ENCODE measurements at regions not wholly inside any gene's neighbourhood (a gene's known extent, or its start where the extent isn't known, plus 50 kb on each side); places are given as distances from the start of the nearest gene placed in this dataset.

GRCh38 chr15:97096303-97096835 lies 765.9 kb downstream of the NR2F2 start:
- no peak for DNase-seq (ENCODE audit: low spot score)

- DNase-seq (ENCODE audit: low spot score), result no peak
Observed at GRCh38 chr15:97099040-97099439, 768.5 kb downstream of the NR2F2 start.

DNA sequence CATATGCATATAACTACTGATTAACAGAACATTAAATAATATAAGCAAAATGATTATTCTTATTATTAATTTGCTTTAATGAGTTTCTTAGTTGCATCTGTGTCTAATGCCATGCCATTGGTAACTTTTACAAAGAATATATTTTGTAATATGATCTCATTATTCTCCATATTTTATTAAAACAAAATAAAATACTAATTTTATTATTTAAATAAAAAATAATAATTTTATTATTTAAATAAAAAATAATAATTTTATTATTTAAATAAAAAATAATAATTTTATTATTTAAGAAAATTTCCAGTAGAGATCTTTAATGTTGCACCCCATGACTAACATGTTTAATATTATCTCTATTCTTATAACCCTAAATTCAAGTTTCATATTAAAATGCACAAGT lies 771.1 kb downstream of the NR2F2 start:
- DNase-seq (ENCODE audit: low spot score), result no peak

- DNase-seq (ENCODE audit: low spot score), result no peak
Observed at GRCh38 chr15:97114900-97115760, 784.6 kb downstream of the NR2F2 start.

GRCh38 chr15:97115761-97116070 lies 785.2 kb downstream of the NR2F2 start:
- DNase-seq (ENCODE audit: low spot score), result no peak

DNA sequence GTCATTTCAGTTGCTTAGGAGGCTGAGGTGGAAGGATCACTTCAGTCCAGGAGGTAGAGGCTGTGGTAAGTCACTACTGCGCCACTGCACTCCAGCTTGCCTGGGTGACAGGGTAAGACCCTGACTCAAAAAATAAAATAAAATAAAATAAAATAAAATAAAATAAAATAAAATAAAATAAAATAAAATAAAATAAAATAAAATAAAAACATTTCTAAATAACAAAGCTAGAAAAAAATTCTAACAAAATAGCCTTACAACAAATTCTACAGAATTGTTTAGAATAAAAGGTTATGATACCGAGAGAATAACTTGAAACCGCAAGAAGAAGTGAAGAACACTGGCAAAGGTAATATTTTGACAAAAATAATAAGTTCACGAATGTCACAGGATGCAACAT lies 794.3 kb downstream of the NR2F2 start:
- no peak for DNase-seq (ENCODE audit: low spot score)

DNA sequence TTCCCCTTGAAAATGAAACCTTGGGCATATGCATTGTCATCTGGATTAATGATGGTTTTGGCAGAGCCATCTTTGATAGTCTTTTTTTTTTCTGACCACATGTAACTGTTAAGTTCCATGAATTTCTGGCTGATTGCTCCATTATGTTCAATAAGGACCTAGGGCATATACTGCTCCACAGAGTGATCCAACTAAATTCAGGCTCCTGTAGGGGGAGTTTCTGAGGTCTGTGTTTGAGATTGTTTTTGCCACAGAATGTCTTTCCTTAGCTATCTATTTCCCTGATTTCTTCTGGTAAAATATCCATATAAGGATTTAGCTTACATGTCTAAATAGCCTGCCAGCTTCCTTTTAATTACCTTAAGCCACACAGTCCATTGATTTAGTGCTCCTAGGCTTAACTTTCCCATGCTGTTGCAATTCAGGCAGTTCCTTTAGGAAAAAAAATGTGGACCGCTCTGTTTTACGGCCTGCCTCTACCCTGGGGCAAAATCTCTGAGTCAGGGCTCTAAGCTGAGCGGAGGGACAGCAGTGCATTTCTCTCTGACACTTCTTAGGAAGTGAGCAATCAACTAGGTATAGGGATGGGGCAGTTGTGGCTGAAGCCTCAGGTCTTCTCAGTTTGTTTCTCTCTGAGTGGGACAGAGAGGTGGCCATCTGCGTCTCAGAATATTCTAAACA lies 796.2 kb downstream of the NR2F2 start:
- no peak for DNase-seq (ENCODE audit: low spot score)

DNA sequence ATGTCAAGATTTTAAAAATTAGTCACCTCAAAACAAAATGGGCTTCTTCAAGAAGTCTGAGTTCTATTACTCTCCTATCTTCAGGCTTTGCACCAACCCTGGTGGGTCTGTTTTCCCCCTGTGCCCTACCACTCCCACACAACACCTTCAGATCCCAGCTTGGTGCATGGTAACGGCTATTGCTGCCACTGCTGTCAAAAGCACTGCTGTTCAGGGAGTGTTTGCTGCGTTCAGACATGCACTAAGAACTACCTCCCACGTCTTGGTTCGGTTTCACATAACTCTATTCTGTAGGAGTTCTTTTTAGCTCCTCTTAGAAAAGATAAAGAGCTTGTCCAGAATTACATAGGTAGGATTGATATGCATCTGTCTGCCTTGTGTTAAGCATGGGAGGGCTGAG lies 799.2 kb downstream of the NR2F2 start:
- no peak for DNase-seq (ENCODE audit: low spot score)

DNA sequence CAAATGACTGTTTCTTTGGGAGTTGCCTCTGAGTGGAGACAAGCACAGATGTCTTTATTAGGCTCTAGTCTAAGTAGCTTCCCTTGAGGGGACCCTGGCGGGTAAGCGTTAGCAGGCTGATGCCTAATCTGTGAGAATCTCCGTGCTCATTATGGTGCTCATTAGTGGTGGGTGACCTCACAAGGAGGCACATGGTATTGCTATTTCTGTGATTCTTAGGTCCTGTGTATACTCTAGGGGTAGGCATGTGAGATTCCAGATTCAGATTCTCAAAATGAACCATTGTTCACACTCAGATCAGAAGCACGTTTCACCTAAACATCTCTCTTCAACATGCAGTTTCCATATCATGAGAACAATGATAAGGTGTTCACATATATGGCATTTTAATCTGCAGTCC lies 809.7 kb downstream of the NR2F2 start:
- no peak for DNase-seq (ENCODE audit: low spot score)

GRCh38 chr15:97141360-97141759 lies 810.9 kb downstream of the NR2F2 start:
- no peak for DNase-seq (ENCODE audit: low spot score)

DNA sequence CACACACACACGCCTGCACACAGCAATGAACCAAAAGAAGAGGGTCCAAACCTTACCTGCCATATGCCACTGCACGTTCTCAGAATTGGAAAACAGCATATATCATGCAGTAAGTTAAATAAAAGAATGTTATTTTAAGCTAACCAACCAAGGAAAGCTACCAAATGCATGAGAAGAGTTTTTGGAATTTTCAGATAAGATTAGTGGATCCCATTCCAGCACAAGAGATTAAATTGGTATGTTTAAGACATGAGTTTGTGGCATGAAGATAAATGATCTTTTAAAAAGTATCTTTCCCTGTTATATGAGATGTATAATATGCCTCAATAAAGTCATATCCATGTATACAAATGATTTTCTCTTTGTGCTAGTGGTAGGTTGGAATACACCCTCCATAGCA lies 811.4 kb downstream of the NR2F2 start:
- no peak for DNase-seq (ENCODE audit: low spot score)

- DNase-seq (ENCODE audit: low spot score), result no peak
Observed at GRCh38 chr15:97143592-97144376, 813.3 kb downstream of the NR2F2 start.

GRCh38 chr15:97144377-97144711 lies 813.8 kb downstream of the NR2F2 start:
- no peak for DNase-seq (ENCODE audit: low spot score)

DNA sequence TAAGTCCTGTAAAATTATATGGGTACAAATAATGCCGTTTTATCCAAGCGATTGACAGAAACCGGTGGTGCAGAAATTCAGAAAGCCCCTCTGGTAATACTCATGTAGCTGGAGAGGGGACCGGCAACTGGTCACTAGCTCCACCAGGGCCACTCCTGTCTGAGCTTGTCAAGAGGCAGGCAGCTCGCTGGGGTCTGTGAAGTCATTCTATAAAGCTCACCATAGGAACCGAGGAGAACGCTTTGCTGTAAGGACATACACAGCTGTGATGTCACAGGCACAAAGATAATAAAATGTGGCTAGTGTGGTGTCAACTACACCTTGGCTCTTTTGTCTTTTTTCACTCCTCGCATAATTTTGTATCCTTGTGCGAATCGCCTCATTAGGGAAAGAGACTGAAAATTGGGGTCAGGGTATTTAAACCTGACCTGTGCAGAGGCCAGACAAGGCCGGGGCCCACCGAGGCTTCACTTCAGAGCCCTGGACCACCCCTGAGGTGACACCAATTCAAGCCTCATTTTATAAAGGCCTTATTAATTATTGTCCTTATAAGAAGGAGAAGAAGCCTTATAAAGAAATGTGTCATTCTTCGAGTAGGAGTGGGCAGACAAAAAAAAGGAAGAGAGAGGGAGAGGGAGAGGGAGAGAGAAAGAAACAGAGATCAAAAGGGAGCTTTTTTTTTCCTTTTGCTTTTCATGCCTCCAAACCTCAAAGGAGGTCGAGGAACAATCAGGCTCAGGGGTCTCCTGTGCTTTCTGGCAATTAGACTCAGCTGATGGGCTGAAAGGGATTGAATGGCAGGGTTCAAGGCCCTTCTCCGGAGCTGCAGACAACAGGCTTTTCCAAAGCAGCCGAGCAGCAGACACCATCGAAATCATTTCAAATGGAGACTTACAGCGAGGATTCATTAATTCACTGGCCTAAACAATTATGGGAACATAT lies 813.3 kb upstream of the ARRDC4 start:
- DNase-seq (ENCODE audit: low spot score), result no peak

DNA sequence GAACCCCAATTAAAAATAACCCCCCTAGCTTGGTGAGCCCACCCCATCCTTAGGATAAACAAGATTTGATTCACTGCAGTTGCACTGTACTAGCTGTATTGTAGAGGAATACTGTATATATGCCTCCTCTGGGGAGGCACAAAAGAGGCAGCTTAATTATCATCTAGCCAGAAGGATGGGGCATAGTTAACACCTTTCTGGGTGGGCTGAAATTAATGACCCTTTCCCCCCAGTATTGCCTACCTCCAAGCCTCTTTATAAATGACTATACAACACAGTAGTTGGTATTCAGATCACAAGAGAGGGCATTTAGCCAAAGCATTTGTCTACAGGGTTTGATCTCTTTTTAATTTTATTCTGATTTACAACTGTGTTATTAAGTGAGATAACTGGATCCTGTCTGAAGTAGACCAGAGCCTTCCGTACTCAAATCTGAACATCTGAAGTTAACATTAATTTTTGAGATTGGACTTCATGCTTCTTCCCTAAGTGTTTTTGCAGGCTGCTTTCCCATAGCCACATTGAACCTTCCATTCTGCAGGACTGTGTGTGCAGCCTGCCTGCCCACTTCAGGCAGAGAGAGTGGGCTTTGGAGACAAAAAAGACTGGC lies 807.0 kb upstream of the ARRDC4 start:
- DNase-seq (ENCODE audit: low spot score), result no peak

DNA sequence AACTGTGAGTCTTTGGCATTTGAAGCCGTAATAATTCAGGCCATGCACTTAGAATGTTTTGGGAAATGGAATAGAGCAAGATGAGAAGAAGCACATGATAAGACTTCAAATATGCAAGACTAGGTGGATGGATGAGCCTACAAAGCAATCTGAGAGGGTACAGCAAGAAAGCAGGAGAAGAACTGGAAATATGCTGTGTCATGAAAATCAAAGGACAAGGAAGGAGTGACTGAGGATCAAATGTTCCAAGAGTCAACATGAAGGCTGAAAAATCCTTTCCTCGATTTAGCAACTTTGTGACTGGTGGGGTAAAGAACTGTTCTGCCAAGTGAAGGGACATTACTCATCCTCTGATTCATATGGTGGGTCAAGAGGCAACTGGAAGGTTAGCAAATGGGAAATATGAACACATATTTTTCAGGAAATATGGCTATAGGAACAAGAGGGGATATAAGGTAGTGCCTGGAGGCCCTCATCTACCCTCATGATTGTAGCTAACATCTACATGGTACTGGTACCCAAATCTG lies 803.7 kb upstream of the ARRDC4 start:
- no peak for DNase-seq (ENCODE audit: low spot score)

- no peak for DNase-seq (ENCODE audit: low spot score)
Observed at GRCh38 chr15:97162805-97163495, 797.6 kb upstream of the ARRDC4 start.

GRCh38 chr15:97165205-97165604 lies 795.3 kb upstream of the ARRDC4 start:
- no peak for DNase-seq (ENCODE audit: low spot score)

DNA sequence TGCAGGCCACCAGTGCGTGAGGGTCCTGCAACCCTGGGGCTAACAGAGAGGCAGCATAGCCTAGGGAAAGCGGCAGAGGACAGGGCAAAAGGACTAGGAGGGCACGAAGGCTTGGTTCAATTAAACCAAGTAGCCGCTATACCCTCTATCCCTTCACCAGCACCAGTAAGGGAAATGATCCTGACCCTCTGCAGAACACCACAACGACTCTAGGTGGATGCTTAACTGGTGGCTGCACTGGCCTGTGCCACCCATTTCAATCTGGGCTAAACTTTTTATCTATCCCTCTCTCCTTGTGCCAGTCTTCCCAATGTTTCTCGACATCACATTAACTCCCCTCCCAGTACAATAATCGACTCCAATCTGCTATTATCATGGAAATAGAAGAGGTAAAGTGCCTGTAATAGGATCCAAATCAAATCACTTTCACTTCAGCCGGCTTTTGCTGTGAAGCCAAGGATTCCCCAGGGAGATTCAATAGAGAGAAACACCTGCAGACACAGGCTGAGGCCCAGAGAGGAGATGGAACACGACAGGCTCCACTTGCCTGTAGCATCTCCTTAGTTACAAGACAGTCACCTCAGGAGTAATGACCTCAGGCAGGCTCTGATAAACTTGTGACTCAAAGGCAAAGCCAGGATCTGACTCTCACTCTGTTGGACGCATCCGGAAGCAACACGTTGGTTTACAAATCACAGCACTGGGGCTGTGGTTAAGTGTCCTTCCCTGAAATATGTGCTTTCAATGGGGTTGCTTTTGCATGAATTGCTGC lies 791.6 kb upstream of the ARRDC4 start:
- no peak for DNase-seq (ENCODE audit: low spot score)

DNA sequence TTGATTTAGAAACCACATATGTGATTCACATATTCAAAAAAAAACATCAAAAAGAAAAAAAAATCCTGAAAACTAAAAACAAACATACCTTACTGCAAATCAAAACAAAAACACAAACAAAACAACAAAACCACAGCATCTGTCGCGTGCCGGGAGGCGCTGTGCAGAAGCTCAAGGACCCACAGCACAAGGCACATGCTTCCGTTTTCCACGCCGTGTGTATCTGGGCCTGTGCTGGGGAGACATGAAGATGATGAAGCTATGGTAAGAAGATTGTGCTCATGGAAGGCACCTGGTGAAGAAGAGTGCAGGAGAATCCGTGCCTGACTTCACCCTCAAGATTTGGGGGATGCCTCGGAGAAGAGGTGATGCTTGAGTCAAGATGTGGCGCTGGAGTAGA lies 788.9 kb upstream of the ARRDC4 start:
- no peak for DNase-seq (ENCODE audit: low spot score)
